Endothelial cell of umbilical vein (primary cell): ENCODE measurements at regions not wholly inside any gene's neighbourhood (a gene's known extent, or its start where the extent isn't known, plus 50 kb on each side); places are given as distances from the start of the nearest gene placed in this dataset.

ENCODE experiments used
- BruUV-seq: library from RNA; stranded (reverse); fragments of 400-500 nt; replicated peaks from 2 replicates; lab custom pipeline; 2021; lab: Mats Ljungman, UMichigan
- CTCF ChIA-PET: fragments of 300-600, 350-600 bp; sonication (Branson Sonifier 250); formaldehyde crosslinking; loops from one replicate; lab custom pipeline; 2021; ENCODE audit warnings: antibody characterized with exemption, inconsistent platforms; lab: Charles Lee
- POLR2A ChIA-PET: fragments of 300-600, 350-600 bp; sonication (Branson Sonifier 250); formaldehyde crosslinking; loops from one replicate; lab custom pipeline; 2021; ENCODE audit warnings: antibody characterized with exemption, inconsistent platforms; lab: Charles Lee
- DNase-seq: peaks from one replicate; pipeline ENCODE4 v3.0.0-alpha.2; 2011; ENCODE audit warnings: low read depth, low spot score
- FAIRE-seq: peaks from 2 replicates; lab custom pipeline; 2011; peaks lifted over from hg19 to GRCh38; lab: Jason Lieb, UNC
- H2AFZ ChIP-seq: 2 replicates; pipeline ENCODE4 v1.6.0; 2012; ENCODE audit warnings: low read depth, low read length, control low read depth, inconsistent platforms
- H3K27ac ChIP-seq: 2 replicates; pipeline ENCODE4 v1.5.1; 2011; ENCODE audit warnings: low read depth, mild to moderate bottlenecking, control low read depth, low read length, moderate library complexity; ENCODE audit not compliant: insufficient read depth
- H3K27me3 ChIP-seq, 2 experiments: 2 replicates each; pipeline versions ENCODE4 v1.6.0 to v1.6.1; 2011; ENCODE audit warnings: low read length in 2 of 2, mixed read lengths in 1 of 2; ENCODE audit not compliant: control insufficient read depth in 2 of 2, insufficient read depth in 2 of 2
- H3K36me3 ChIP-seq, 2 experiments: 2 replicates in 1 of 2; 3 replicates in 1 of 2; pipeline ENCODE4 v1.5.1; 2011; ENCODE audit warnings: low read length in 2 of 2, mild to moderate bottlenecking in 1 of 2, moderate library complexity in 1 of 2; ENCODE audit not compliant: control insufficient read depth in 2 of 2, insufficient read depth in 2 of 2; ENCODE audit errors: extremely low read depth in 1 of 2
- H3K4me1 ChIP-seq: 3 replicates; pipeline ENCODE4 v1.5.1; 2011; ENCODE audit warnings: mild to moderate bottlenecking, low read length; ENCODE audit not compliant: control insufficient read depth, insufficient read depth; ENCODE audit errors: extremely low read depth
- H3K4me2 ChIP-seq: 2 replicates; pipeline ENCODE4 v1.6.1; 2011; ENCODE audit warnings: low read length, control low read depth, mixed read lengths; ENCODE audit not compliant: insufficient read depth
- H3K4me3 ChIP-seq, 3 experiments: fragments of 200-600 bp in 1 of 3; sonication (generic), shearing (Covaris generic) in 1 of 3; replicated peaks in 1 of 3; 2 replicates each; pipeline ENCODE4 v1.5.1; 2011 to 2016; ENCODE audit warnings: control low read depth in 3 of 3, low read length in 3 of 3, mild to moderate bottlenecking in 2 of 3, inconsistent platforms in 1 of 3, low read depth in 1 of 3, moderate library complexity in 1 of 3; ENCODE audit not compliant: insufficient read depth in 1 of 3
- H3K79me2 ChIP-seq: 2 replicates; pipeline ENCODE4 v1.6.0; 2012; ENCODE audit warnings: low read length, inconsistent platforms; ENCODE audit not compliant: control insufficient read depth, insufficient read depth
- H3K9ac ChIP-seq: replicated peaks from 2 replicates; pipeline ENCODE3; 2011; ENCODE audit warnings: low read length, control low read depth; ENCODE audit not compliant: insufficient read depth; ENCODE audit errors: extremely low read depth
- H3K9me1 ChIP-seq: replicated peaks from 3 replicates; pipeline ENCODE4 v1.6.0; 2011; ENCODE audit warnings: mild to moderate bottlenecking, low read length; ENCODE audit not compliant: control insufficient read depth, insufficient read depth; ENCODE audit errors: extremely low read depth
- H3K9me3 ChIP-seq: replicated peaks from 2 replicates; pipeline ENCODE4 v1.5.1; 2012; ENCODE audit warnings: low read length, inconsistent platforms; ENCODE audit not compliant: control insufficient read depth, insufficient read depth
- H4K20me1 ChIP-seq: replicated peaks from 2 replicates; pipeline ENCODE3; 2011; ENCODE audit warnings: mild to moderate bottlenecking, low read length; ENCODE audit not compliant: control insufficient read depth, insufficient read depth; ENCODE audit errors: extremely low read depth
- EZH2 ChIP-seq: IDR thresholded peaks from 2 replicates; pipeline ENCODE4 v1.6.1; 2012; ENCODE audit warnings: borderline replicate concordance, low read depth, mild to moderate bottlenecking, moderate library complexity, low read length, inconsistent platforms; ENCODE audit not compliant: severe bottlenecking
- FOS ChIP-seq: IDR thresholded peaks from 2 replicates; pipeline ENCODE4 v1.6.1; 2011; ENCODE audit warnings: mild to moderate bottlenecking, low read length, moderate library complexity, borderline replicate concordance; ENCODE audit not compliant: insufficient read depth
- GATA2 ChIP-seq: IDR thresholded peaks from 2 replicates; pipeline ENCODE4 v1.7.0; 2011; ENCODE audit warnings: low read depth, mild to moderate bottlenecking, moderate library complexity, mixed read lengths, low read length; ENCODE audit not compliant: insufficient read length, insufficient read depth
- JUN ChIP-seq: IDR thresholded peaks from 2 replicates; pipeline ENCODE4 v1.6.1; 2011; ENCODE audit warnings: borderline replicate concordance, low read depth; ENCODE audit not compliant: insufficient read length, insufficient read depth
- MYC ChIP-seq: IDR thresholded peaks from one replicate; pipeline ENCODE4 v1.6.1; 2011; ENCODE audit warnings: mild to moderate bottlenecking, low read depth, low read length
- POLR2A ChIP-seq: IDR thresholded peaks from 2 replicates; pipeline ENCODE4 v1.6.1; 2012; ENCODE audit warnings: low read depth, mild to moderate bottlenecking, control low read depth, low read length
- POLR2AphosphoS5 ChIP-seq: IDR thresholded peaks from 2 replicates; pipeline ENCODE4 v1.6.1; 2012; ENCODE audit warnings: low read depth, mild to moderate bottlenecking, control low read depth, low read length, moderate library complexity; ENCODE audit not compliant: insufficient read depth
- dilution Hi-C: fragments of 300-500 bp; cut with MboI; formaldehyde crosslinking; loops from one replicate; pipeline ENCODE4 v1.15.0; 2019; ENCODE audit warnings: low sequenced_read_pairs; ENCODE audit not compliant: extremely low pct_ligation_motif_present
- intact Hi-C: fragments of 100-400 bp; cut with micrococcal nuclease; formaldehyde crosslinking; loops from one replicate; pipeline ENCODE4 v1.10.0; 2022
- TF ChIP-seq, protein P1 (sequence below): IDR thresholded peaks from 2 replicates; pipeline ENCODE4 v1.6.1; 2011; ENCODE audit not compliant: insufficient read depth, insufficient read length
- TF ChIP-seq, protein P2 (sequence below), 2 donors: IDR thresholded peaks; 1 replicate in 1 of 2; 2 replicates in 1 of 2; pipeline ENCODE4 v1.5.1; 2011; ENCODE audit warnings: low read length in 2 of 2, mild to moderate bottlenecking in 2 of 2, moderate library complexity in 2 of 2, control low read depth in 1 of 2, inconsistent platforms in 1 of 2, low read depth in 1 of 2; ENCODE audit not compliant: insufficient read depth in 1 of 2; ENCODE audit errors: extremely low read depth in 1 of 2

DNA sequence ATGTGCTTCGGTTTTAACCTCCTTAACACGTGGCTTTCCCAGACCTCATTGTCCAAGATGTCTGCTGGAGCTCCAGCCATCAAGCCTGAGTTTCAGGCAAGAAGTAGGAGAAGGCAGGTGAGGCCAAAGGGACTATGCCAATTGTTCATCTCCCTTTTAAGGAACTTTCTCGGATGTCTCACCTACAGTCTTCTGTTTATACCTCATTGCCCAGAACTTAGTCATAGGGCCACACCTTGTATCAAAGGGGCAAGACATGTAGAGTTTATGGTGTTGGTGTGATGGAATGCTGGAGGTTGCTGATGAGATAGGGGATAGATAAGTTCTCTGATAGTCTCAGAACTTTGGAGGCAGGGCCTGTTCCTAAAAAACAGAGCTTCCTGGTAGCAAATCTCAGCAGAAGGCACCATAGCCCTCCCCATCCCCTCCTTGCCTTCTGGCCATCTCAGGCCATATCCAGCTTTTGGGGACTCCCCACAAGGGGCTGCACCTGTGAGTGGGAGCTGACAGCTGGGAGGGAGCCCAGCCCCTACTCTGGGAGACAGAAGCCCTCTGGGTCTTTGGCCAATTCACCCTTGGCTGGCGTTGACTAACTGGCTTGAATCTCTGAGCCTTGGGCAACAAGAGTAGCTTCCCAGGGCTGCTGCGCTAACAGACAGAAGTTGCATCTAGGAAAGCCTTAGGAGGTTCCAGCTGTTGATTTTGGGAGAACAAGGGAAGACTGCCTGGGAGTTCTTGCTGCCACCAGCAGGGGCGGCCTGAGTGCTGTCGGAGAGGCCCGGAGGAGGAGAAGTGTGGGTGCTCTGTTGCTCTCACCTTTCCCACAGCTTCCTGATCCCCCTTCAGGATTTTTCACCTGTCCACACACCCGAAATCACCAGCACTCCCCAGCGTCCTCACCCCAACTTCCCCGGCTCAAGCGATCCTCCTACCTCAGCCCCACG is 149.8 kb upstream of the THY1 start:
- H3K9me1 ChIP-seq, result no peaks in the 10 kb centered on the region
- no peaks in the 10 kb centered on the region for H3K36me3 ChIP-seq
- intact Hi-C loops (no loop called here), dilution Hi-C loops (no loop called here)
- no peaks in the 10 kb centered on the region for H3K9me3 ChIP-seq
- H3K9ac ChIP-seq, result no peak overlapping the region
- DNase-seq (no peak), FAIRE-seq (no peak)
- peaks cover 0 to 7% of the 10 kb centered on the region in 2 experiments for H3K27me3 ChIP-seq
- POLR2A ChIA-PET, result no interaction called here
- TF ChIP-seq JUN, result no peak
- TF ChIP-seq, protein P1, sequence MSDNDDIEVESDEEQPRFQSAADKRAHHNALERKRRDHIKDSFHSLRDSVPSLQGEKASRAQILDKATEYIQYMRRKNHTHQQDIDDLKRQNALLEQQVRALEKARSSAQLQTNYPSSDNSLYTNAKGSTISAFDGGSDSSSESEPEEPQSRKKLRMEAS, result no peak
- TF ChIP-seq, protein P2, sequence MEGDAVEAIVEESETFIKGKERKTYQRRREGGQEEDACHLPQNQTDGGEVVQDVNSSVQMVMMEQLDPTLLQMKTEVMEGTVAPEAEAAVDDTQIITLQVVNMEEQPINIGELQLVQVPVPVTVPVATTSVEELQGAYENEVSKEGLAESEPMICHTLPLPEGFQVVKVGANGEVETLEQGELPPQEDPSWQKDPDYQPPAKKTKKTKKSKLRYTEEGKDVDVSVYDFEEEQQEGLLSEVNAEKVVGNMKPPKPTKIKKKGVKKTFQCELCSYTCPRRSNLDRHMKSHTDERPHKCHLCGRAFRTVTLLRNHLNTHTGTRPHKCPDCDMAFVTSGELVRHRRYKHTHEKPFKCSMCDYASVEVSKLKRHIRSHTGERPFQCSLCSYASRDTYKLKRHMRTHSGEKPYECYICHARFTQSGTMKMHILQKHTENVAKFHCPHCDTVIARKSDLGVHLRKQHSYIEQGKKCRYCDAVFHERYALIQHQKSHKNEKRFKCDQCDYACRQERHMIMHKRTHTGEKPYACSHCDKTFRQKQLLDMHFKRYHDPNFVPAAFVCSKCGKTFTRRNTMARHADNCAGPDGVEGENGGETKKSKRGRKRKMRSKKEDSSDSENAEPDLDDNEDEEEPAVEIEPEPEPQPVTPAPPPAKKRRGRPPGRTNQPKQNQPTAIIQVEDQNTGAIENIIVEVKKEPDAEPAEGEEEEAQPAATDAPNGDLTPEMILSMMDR (IDR thresholded peaks at IDR 0.05; ENCODE audit: extremely low read depth in 1 of 2, insufficient read depth in 1 of 2, low read depth in 1 of 2, low read length in 2 of 2), result no peak
- no peak for TF ChIP-seq MYC
- TF ChIP-seq EZH2, result no peak
- TF ChIP-seq GATA2, result no peak
- no peak for TF ChIP-seq POLR2A
- TF ChIP-seq POLR2AphosphoS5, result no peak
- TF ChIP-seq FOS, result no peak
- no peaks in the 10 kb centered on the region for H3K4me1 ChIP-seq
- H3K4me3 ChIP-seq, result no peak overlapping the region
- no peaks in the 10 kb centered on the region for H3K79me2 ChIP-seq
- H3K4me2 ChIP-seq, result no peak overlapping the region
- no peaks in the 10 kb centered on the region for H4K20me1 ChIP-seq
- CTCF ChIA-PET, result interaction anchor here (0.8 to 1.4 kb wide), 3 partner anchors 12 to 98 kb away, joined by 3 read pairs; no protein-coding TSS in a partner anchor
- H3K27ac ChIP-seq, result no peak overlapping the region
- no TSS peak for BruUV-seq
- H2AFZ ChIP-seq, result no peak overlapping the region
